BJ (cell line): ENCODE measurements at regions not wholly inside any gene's neighbourhood (a gene's known extent, or its start where the extent isn't known, plus 50 kb on each side); places are given as distances from the start of the nearest gene placed in this dataset.

Experiments used
- CTCF ChIA-PET: fragments of 350-600 bp; formaldehyde crosslinking; extraction: SDS; loops from one replicate; lab custom pipeline; 2021; ENCODE audit warnings: antibody characterized with exemption, inconsistent platforms; lab: Yijun Ruan, JAX
- POLR2A ChIA-PET: fragments of 300-600 bp; sonication (Branson Sonifier 250); formaldehyde crosslinking; extraction: SDS; loops from one replicate; lab custom pipeline; 2021; ENCODE audit warnings: antibody characterized with exemption; lab: Charles Lee
- DNase-seq: peaks from one replicate; pipeline ENCODE4 v3.0.0-alpha.2; 2011; ENCODE audit warnings: low read depth
- H3K27me3 ChIP-seq: 2 replicates; pipeline ENCODE4 v1.6.0; 2011; ENCODE audit warnings: low read length; ENCODE audit not compliant: control insufficient read depth, insufficient read depth
- H3K36me3 ChIP-seq: 2 replicates; pipeline ENCODE4 v1.5.1; 2011; ENCODE audit warnings: low read length; ENCODE audit not compliant: control insufficient read depth, insufficient read depth
- H3K4me3 ChIP-seq: 2 replicates; pipeline ENCODE4 v1.5.1; 2011; ENCODE audit warnings: low read depth, mild to moderate bottlenecking, control low read depth, low read length
- TF ChIP-seq, protein P1 (sequence below): IDR thresholded peaks from 2 replicates; pipeline ENCODE4 v1.5.1; 2011; ENCODE audit warnings: low read depth, mild to moderate bottlenecking, control low read depth, inconsistent platforms, low read length, moderate library complexity; ENCODE audit not compliant: insufficient read depth

DNA sequence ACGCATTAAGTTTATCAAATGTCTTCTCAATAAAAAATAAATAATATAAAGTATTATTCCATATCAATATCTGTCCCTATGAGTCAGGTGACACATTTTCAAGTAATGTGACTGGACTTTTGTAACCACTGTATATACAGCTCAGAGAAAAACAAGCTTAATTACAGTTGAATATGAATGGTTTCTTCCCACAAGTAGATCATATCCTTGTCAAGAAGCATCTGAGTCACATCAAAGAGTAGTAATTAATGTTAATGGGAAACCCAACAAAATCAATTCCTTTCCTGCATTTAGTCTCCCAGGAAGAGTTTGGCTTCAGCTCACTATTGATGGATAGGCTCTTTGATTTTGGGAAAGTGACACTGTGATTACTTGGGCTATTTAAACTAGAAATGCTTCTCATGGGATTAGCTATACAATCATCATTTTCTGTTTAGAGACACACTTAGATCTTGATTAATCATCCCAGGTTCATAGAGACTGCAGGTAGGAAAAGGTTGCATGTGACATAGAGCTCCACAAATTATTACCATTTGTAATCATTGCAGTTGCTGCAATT lies 292.9 kb downstream of the GABRG2 start:
- no peak for DNase-seq
- ChIA-PET POLR2A (no interaction called here), CTCF (no interaction called here)
- H3K27me3 ChIP-seq, result no peaks in the 10 kb centered on the region
- H3K4me3 ChIP-seq, result no peak overlapping the region
- no peaks in the 10 kb centered on the region for H3K36me3 ChIP-seq
- TF ChIP-seq, protein P1, sequence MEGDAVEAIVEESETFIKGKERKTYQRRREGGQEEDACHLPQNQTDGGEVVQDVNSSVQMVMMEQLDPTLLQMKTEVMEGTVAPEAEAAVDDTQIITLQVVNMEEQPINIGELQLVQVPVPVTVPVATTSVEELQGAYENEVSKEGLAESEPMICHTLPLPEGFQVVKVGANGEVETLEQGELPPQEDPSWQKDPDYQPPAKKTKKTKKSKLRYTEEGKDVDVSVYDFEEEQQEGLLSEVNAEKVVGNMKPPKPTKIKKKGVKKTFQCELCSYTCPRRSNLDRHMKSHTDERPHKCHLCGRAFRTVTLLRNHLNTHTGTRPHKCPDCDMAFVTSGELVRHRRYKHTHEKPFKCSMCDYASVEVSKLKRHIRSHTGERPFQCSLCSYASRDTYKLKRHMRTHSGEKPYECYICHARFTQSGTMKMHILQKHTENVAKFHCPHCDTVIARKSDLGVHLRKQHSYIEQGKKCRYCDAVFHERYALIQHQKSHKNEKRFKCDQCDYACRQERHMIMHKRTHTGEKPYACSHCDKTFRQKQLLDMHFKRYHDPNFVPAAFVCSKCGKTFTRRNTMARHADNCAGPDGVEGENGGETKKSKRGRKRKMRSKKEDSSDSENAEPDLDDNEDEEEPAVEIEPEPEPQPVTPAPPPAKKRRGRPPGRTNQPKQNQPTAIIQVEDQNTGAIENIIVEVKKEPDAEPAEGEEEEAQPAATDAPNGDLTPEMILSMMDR, result no peak

GRCh38 chr5:162372256-162372655 lies 304.7 kb downstream of the GABRG2 start:
- no peaks in the 10 kb centered on the region for H3K36me3 ChIP-seq
- ChIA-PET CTCF (no interaction called here), POLR2A (no interaction called here)
- DNase-seq, result no peak
- H3K4me3 ChIP-seq, result no peak overlapping the region
- TF ChIP-seq, protein P1, result no peak
- no peaks in the 10 kb centered on the region for H3K27me3 ChIP-seq

DNA sequence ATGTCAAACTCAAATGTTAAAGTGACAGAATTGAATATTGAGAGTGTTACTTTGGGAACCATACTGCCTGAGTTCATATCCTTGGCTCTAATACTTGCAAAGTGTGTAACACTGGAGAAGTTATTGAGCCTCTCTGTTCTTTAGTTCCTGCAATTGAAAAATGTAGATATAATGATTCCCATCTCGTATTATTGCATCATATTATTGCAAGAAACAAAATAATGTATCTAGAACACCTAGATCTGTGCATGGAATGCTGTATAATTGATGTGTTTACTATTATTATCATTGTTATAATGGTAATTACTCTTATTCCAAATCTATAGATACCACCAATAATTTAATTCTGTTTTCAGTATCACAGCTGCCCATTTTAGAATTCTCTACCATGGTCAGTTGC lies 310.3 kb downstream of the GABRG2 start:
- no peaks in the 10 kb centered on the region for H3K36me3 ChIP-seq
- ChIA-PET CTCF (no interaction called here), POLR2A (no interaction called here)
- no peaks in the 10 kb centered on the region for H3K27me3 ChIP-seq
- no peak overlapping the region for H3K4me3 ChIP-seq
- TF ChIP-seq, protein P1, result no peak
- no peak for DNase-seq

DNA sequence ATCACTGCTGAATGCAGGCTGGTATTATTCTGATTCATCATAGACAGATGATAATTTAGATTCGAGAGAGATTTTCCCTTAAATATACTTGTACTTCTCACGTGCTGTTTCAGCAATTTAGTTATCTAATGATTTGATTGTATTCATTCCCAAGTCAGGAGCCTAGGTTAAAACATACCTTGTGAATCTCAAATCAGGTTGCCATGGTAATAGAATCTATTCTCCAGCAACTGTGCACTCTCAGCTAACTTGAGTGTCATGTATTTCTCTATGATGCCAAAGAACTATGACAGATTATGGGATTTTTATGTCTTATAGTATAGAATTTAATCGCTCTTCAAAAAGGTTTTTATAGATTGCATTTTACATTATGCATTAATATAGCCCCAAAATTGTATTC lies 315.3 kb downstream of the GABRG2 start:
- ChIA-PET POLR2A (no interaction called here), CTCF (no interaction called here)
- no peaks in the 10 kb centered on the region for H3K27me3 ChIP-seq
- TF ChIP-seq, protein P1, result no peak
- no peaks in the 10 kb centered on the region for H3K36me3 ChIP-seq
- H3K4me3 ChIP-seq, result no peak overlapping the region
- no peak for DNase-seq

DNA sequence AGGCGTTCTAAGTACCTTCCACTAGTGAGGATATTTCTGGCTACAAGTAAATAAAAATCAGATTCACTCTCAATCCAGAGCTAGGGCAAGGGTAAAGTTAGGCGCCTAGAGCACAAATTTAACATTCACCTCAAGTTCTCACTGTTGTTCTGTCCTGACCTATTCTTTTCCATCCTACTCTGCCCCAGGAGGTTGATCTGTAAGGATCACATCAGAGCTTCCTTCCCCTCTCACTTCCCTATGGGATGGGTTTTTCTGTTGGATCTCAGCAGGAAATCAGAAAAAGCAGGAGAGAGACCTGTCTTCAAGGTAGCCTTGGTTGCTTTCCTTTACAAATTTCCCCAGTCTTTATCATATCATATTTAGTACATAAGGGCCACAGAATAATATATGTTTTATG lies 316.7 kb downstream of the GABRG2 start:
- no peak overlapping the region for H3K4me3 ChIP-seq
- DNase-seq, result no peak
- no peaks in the 10 kb centered on the region for H3K27me3 ChIP-seq
- POLR2A ChIA-PET, result no interaction called here
- H3K36me3 ChIP-seq, result no peaks in the 10 kb centered on the region
- TF ChIP-seq, protein P1, result no peak
- CTCF ChIA-PET, result no interaction called here
